ENCODE measurements at regions not wholly inside any gene's neighbourhood (a gene's known extent, or its start where the extent isn't known, plus 50 kb on each side); places are given as distances from the start of the nearest gene placed in this dataset.

- Histone ChIP-seq H3K36me3 (ENCODE audit: control insufficient read depth in 2 of 3, insufficient read depth in 3 of 3, low read length in 3 of 3) (no peaks in the 10 kb centered on the region), H3K27ac (ENCODE audit: low read depth in 2 of 2, low read length in 2 of 2) (no peak overlapping the region), H3K4me3 (ENCODE audit: low read length in 3 of 3) (no peak overlapping the region), H3K4me1 (ENCODE audit: control insufficient read depth in 2 of 3, insufficient read depth in 2 of 3, low read depth in 1 of 3, low read length in 3 of 3) (no peaks in the 10 kb centered on the region), H3K9ac (ENCODE audit: low read length in 3 of 3) (no peak overlapping the region), H3K9me3 (ENCODE audit: control insufficient read depth in 2 of 3, insufficient read depth in 1 of 3, low read length in 3 of 3) (no peaks in the 10 kb centered on the region), H3K27me3 (ENCODE audit: control insufficient read depth, insufficient read depth, low read length) (no peaks in the 10 kb centered on the region)
- no peak for TF ChIP-seq CTCF (IDR thresholded peaks at IDR 0.05; ENCODE audit: borderline replicate concordance, extremely low read depth, insufficient read depth)
- intact Hi-C loops (cut with DNase I): no loop called here
- DNase-seq (no peak), FAIRE-seq (no peak)
Measured at GRCh38 chr1:166270476-166271150, 103.8 kb upstream of the FAM78B start.

DNA sequence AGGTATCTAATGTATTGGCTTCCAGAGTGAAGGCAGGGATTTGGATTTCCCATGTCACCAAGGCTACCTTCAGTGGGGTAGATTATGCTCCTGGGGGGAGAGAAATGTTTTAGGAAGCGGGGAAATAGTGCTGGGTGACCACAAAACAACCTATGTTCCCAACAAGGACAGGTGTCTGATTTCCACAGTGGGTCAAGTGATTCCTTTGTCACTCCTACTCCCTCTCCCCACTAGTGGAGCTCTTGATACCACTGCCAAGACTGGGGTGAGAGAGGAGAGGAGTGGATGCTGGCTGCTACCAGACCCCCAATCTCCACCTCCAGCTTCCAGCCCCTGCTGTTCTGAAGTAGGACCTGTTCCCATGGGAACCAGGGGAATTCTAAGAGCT lies 104.3 kb upstream of the FAM78B start:
- no peak for DNase-seq
- Histone ChIP-seq H3K4me3 (ENCODE audit: low read length in 3 of 3) (no peak overlapping the region), H3K27me3 (ENCODE audit: control insufficient read depth, insufficient read depth, low read length) (no peaks in the 10 kb centered on the region), H3K36me3 (ENCODE audit: control insufficient read depth in 2 of 3, insufficient read depth in 3 of 3, low read length in 3 of 3) (no peaks in the 10 kb centered on the region), H3K27ac (ENCODE audit: low read depth in 2 of 2, low read length in 2 of 2) (no peak overlapping the region), H3K9me3 (ENCODE audit: control insufficient read depth in 2 of 3, insufficient read depth in 1 of 3, low read length in 3 of 3) (no peaks in the 10 kb centered on the region), H3K4me1 (ENCODE audit: control insufficient read depth in 2 of 3, insufficient read depth in 2 of 3, low read depth in 1 of 3, low read length in 3 of 3) (no peaks in the 10 kb centered on the region), H3K9ac (ENCODE audit: low read length in 3 of 3) (no peak overlapping the region)
- no peak for FAIRE-seq
- intact Hi-C loops (cut with DNase I): no loop called here
- TF ChIP-seq CTCF (IDR thresholded peaks at IDR 0.05; ENCODE audit: borderline replicate concordance, extremely low read depth, insufficient read depth): no peak

DNA sequence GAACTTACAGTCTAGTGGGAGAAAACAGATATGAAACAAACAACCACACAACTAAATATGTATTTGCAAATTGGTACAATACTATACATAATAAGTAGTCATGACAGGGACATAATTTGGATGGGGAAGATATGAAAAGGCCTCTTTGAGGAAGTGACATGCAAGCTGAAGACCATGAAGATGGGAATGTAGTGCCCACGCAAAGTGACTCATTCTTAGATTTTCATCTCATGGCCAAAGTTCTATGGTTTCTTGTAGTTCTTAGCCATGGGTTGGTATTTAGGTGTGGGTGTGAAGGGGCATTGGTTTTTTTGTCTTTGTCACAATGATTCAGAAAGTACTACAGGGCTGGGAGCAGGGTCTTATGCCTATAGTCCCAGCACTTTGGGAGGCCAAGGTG lies 105.4 kb upstream of the FAM78B start:
- no peak for DNase-seq
- intact Hi-C loops (cut with DNase I): no loop called here
- H3K9ac ChIP-seq (ENCODE audit: low read length in 3 of 3): no peak overlapping the region
- no peaks in the 10 kb centered on the region for H3K27me3 ChIP-seq (ENCODE audit: control insufficient read depth, insufficient read depth, low read length)
- FAIRE-seq: no peak
- TF ChIP-seq CTCF (IDR thresholded peaks at IDR 0.05; ENCODE audit: borderline replicate concordance, extremely low read depth, insufficient read depth): no peak
- no peaks in the 10 kb centered on the region for H3K4me1 ChIP-seq (ENCODE audit: control insufficient read depth in 2 of 3, insufficient read depth in 2 of 3, low read depth in 1 of 3, low read length in 3 of 3)
- H3K36me3 ChIP-seq (ENCODE audit: control insufficient read depth in 2 of 3, insufficient read depth in 3 of 3, low read length in 3 of 3): no peaks in the 10 kb centered on the region
- no peaks in the 10 kb centered on the region for H3K9me3 ChIP-seq (ENCODE audit: control insufficient read depth in 2 of 3, insufficient read depth in 1 of 3, low read length in 3 of 3)
- no peak overlapping the region for H3K4me3 ChIP-seq (ENCODE audit: low read length in 3 of 3)
- no peak overlapping the region for H3K27ac ChIP-seq (ENCODE audit: low read depth in 2 of 2, low read length in 2 of 2)

GRCh38 chr1:166272851-166273250 lies 106.0 kb upstream of the FAM78B start:
- no peak for DNase-seq
- Histone ChIP-seq H3K4me3 (ENCODE audit: low read length in 3 of 3) (no peak overlapping the region), H3K9me3 (ENCODE audit: control insufficient read depth in 2 of 3, insufficient read depth in 1 of 3, low read length in 3 of 3) (no peaks in the 10 kb centered on the region), H3K27ac (ENCODE audit: low read depth in 2 of 2, low read length in 2 of 2) (no peak overlapping the region), H3K36me3 (ENCODE audit: control insufficient read depth in 2 of 3, insufficient read depth in 3 of 3, low read length in 3 of 3) (no peaks in the 10 kb centered on the region), H3K4me1 (ENCODE audit: control insufficient read depth in 2 of 3, insufficient read depth in 2 of 3, low read depth in 1 of 3, low read length in 3 of 3) (no peaks in the 10 kb centered on the region), H3K27me3 (ENCODE audit: control insufficient read depth, insufficient read depth, low read length) (no peaks in the 10 kb centered on the region), H3K9ac (ENCODE audit: low read length in 3 of 3) (no peak overlapping the region)
- intact Hi-C loops (cut with DNase I): no loop called here
- FAIRE-seq: no peak
- TF ChIP-seq CTCF (IDR thresholded peaks at IDR 0.05; ENCODE audit: borderline replicate concordance, extremely low read depth, insufficient read depth): no peak
